ENCODE measurements at regions not wholly inside any gene's neighbourhood (a gene's known extent, or its start where the extent isn't known, plus 50 kb on each side); places are given as distances from the start of the nearest gene placed in this dataset.

- no peak for TF ChIP-seq FOXM1 (IDR thresholded peaks at IDR 0.05; ENCODE audit: borderline replicate concordance, low read depth)
- TF ChIP-seq EP300 (IDR thresholded peaks at IDR 0.05; ENCODE audit: borderline replicate concordance), result no peak
- no peak for TF ChIP-seq CEBPB (IDR thresholded peaks at IDR 0.05)
- no peak for TF ChIP-seq MAX (IDR thresholded peaks at IDR 0.05)
- TF ChIP-seq TAF1 (IDR thresholded peaks at IDR 0.05; ENCODE audit: low read depth), result no peak
- TF ChIP-seq TCF12 (IDR thresholded peaks at IDR 0.05; ENCODE audit: low read depth), result no peak
- TF ChIP-seq ZBTB7A (IDR thresholded peaks at IDR 0.05; ENCODE audit: low read depth), result no peak
Measured at GRCh38 chr9:103483471-103484096, 488.5 kb downstream of the CYLC2 start.

GRCh38 chr9:103485138-103485537 is 490.0 kb downstream of the CYLC2 start:
- no peak for TF ChIP-seq CEBPB (IDR thresholded peaks at IDR 0.05)
- TF ChIP-seq USF1 (IDR thresholded peaks at IDR 0.05), result no peak
- TF ChIP-seq TAF1 (IDR thresholded peaks at IDR 0.05; ENCODE audit: low read depth), result no peak
- no peak for TF ChIP-seq YY1 (IDR thresholded peaks at IDR 0.05; ENCODE audit: low read depth)
- TF ChIP-seq CREB1 (IDR thresholded peaks at IDR 0.05; ENCODE audit: low read depth), result no peak
- no peak for TF ChIP-seq ZBTB7A (IDR thresholded peaks at IDR 0.05; ENCODE audit: low read depth)
- no peak for TF ChIP-seq EGR1 (IDR thresholded peaks at IDR 0.05)
- TF ChIP-seq NFIC (IDR thresholded peaks at IDR 0.05), result no peak
- no peak for TF ChIP-seq EP300 (IDR thresholded peaks at IDR 0.05; ENCODE audit: borderline replicate concordance)
- no peak for TF ChIP-seq TEAD4 (IDR thresholded peaks at IDR 0.05)
- no peak for TF ChIP-seq RAD21 (IDR thresholded peaks at IDR 0.05; ENCODE audit: low read depth)
- no peak for TF ChIP-seq MAX (IDR thresholded peaks at IDR 0.05)
- TF ChIP-seq REST (IDR thresholded peaks at IDR 0.05; ENCODE audit: low read depth), result no peak
- no peak for TF ChIP-seq FOXM1 (IDR thresholded peaks at IDR 0.05; ENCODE audit: borderline replicate concordance, low read depth)
- TF ChIP-seq TCF12 (IDR thresholded peaks at IDR 0.05; ENCODE audit: low read depth), result no peak

GRCh38 chr9:103514767-103515166 is 519.6 kb downstream of the CYLC2 start:
- TF ChIP-seq FOXM1 (IDR thresholded peaks at IDR 0.05; ENCODE audit: borderline replicate concordance, low read depth), result no peak
- no peak for TF ChIP-seq RAD21 (IDR thresholded peaks at IDR 0.05; ENCODE audit: low read depth)
- no peak for TF ChIP-seq ZBTB7A (IDR thresholded peaks at IDR 0.05; ENCODE audit: low read depth)

- TF ChIP-seq MAX (IDR thresholded peaks at IDR 0.05), result no peak
Measured at GRCh38 chr9:103522409-103522808, 527.3 kb downstream of the CYLC2 start.

- TF ChIP-seq USF1 (IDR thresholded peaks at IDR 0.05), result no peak
- TF ChIP-seq MAX (IDR thresholded peaks at IDR 0.05), result no peak
- TF ChIP-seq TEAD4 (IDR thresholded peaks at IDR 0.05), result no peak
- TF ChIP-seq CEBPB (IDR thresholded peaks at IDR 0.05), result no peak
- no peak for TF ChIP-seq TAF1 (IDR thresholded peaks at IDR 0.05; ENCODE audit: low read depth)
- TF ChIP-seq TCF12 (IDR thresholded peaks at IDR 0.05; ENCODE audit: low read depth), result no peak
- no peak for TF ChIP-seq NFIC (IDR thresholded peaks at IDR 0.05)
- no peak for TF ChIP-seq RAD21 (IDR thresholded peaks at IDR 0.05; ENCODE audit: low read depth)
- TF ChIP-seq ZBTB7A (IDR thresholded peaks at IDR 0.05; ENCODE audit: low read depth), result no peak
- TF ChIP-seq EP300 (IDR thresholded peaks at IDR 0.05; ENCODE audit: borderline replicate concordance), result no peak
- no peak for TF ChIP-seq YY1 (IDR thresholded peaks at IDR 0.05; ENCODE audit: low read depth)
- TF ChIP-seq CREB1 (IDR thresholded peaks at IDR 0.05; ENCODE audit: low read depth), result no peak
- no peak for TF ChIP-seq REST (IDR thresholded peaks at IDR 0.05; ENCODE audit: low read depth)
- no peak for TF ChIP-seq EGR1 (IDR thresholded peaks at IDR 0.05)
- no peak for TF ChIP-seq FOXM1 (IDR thresholded peaks at IDR 0.05; ENCODE audit: borderline replicate concordance, low read depth)
Measured at GRCh38 chr9:103530934-103531333, 535.8 kb downstream of the CYLC2 start.

- TF ChIP-seq NFIC (IDR thresholded peaks at IDR 0.05) (no peak), RAD21 (IDR thresholded peaks at IDR 0.05; ENCODE audit: low read depth) (no peak), FOXM1 (IDR thresholded peaks at IDR 0.05; ENCODE audit: borderline replicate concordance, low read depth) (no peak), REST (IDR thresholded peaks at IDR 0.05; ENCODE audit: low read depth) (no peak), YY1 (IDR thresholded peaks at IDR 0.05; ENCODE audit: low read depth) (no peak), TAF1 (IDR thresholded peaks at IDR 0.05; ENCODE audit: low read depth) (no peak), MAX (IDR thresholded peaks at IDR 0.05) (no peak), EP300 (IDR thresholded peaks at IDR 0.05; ENCODE audit: borderline replicate concordance) (no peak), TCF12 (IDR thresholded peaks at IDR 0.05; ENCODE audit: low read depth) (no peak), TEAD4 (IDR thresholded peaks at IDR 0.05) (no peak), ZBTB7A (IDR thresholded peaks at IDR 0.05; ENCODE audit: low read depth) (no peak), EGR1 (IDR thresholded peaks at IDR 0.05) (no peak), CREB1 (IDR thresholded peaks at IDR 0.05; ENCODE audit: low read depth) (no peak), USF1 (IDR thresholded peaks at IDR 0.05) (no peak), CEBPB (IDR thresholded peaks at IDR 0.05) (no peak)
Measured at GRCh38 chr9:103533318-103533717, 538.2 kb downstream of the CYLC2 start.
